Osteocyte (in vitro differentiated cells): ENCODE measurements at regions not wholly inside any gene's neighbourhood (a gene's known extent, or its start where the extent isn't known, plus 50 kb on each side); places are given as distances from the start of the nearest gene placed in this dataset.

Source experiments
- DNase-seq: peaks from one replicate; pipeline ENCODE4 v3.0.0; 2021; ENCODE audit warnings: mixed read lengths; ENCODE audit not compliant: unreplicated experiment; ENCODE audit errors: extremely low spot score
- H3K27ac Mint-ChIP-seq: one replicate; pipeline ENCODE4 v1.8.0; 2021; ENCODE audit warnings: mild to moderate bottlenecking, mixed read lengths; ENCODE audit not compliant: unreplicated experiment
- H3K27me3 Mint-ChIP-seq: one replicate; pipeline ENCODE4 v1.8.0; 2021; ENCODE audit warnings: mixed read lengths; ENCODE audit not compliant: unreplicated experiment
- H3K36me3 Mint-ChIP-seq: one replicate; pipeline ENCODE4 v1.8.0; 2021; ENCODE audit warnings: mixed read lengths; ENCODE audit not compliant: unreplicated experiment
- H3K4me1 Mint-ChIP-seq: one replicate; pipeline ENCODE4 v1.8.0; 2021; ENCODE audit warnings: mixed read lengths; ENCODE audit not compliant: unreplicated experiment
- H3K4me3 Mint-ChIP-seq: one replicate; pipeline ENCODE4 v1.8.0; 2021; ENCODE audit warnings: mild to moderate bottlenecking, moderate library complexity, mixed read lengths; ENCODE audit not compliant: unreplicated experiment
- H3K9me3 Mint-ChIP-seq: one replicate; pipeline ENCODE4 v1.8.0; 2021; ENCODE audit warnings: mixed read lengths; ENCODE audit not compliant: unreplicated experiment
- CTCF ChIP-seq: fragments of 200-600 bp; sonication (generic); IDR thresholded peaks from 2 replicates; pipeline ENCODE4 v1.5.0; 2021; ENCODE audit warnings: antibody characterized with exemption, mild to moderate bottlenecking, moderate library complexity

DNA sequence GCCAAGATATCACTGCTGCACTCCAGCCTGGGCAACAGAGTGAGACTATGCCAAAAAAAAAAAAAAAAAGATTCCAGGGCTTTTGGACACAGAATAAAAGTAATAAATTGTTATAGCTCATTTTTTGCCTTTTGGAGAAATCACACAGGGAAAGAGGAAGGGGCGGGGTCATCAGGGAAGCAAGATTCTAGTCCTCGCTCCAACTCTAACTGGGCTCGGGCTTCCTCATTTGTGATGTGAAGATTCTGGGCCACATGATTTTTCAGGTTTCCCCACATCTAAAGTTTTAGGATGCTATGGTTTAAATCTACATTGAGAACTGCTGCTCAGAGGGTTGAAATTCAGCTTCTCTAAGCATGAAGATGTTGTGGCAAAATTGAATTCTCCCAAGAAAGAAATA, 179.3 kb upstream of the PLXNA2 start:
- no peak overlapping the region for H3K4me3 Mint-ChIP-seq
- no peaks in the 10 kb centered on the region for H3K4me1 Mint-ChIP-seq
- no peak overlapping the region for H3K27ac Mint-ChIP-seq
- no peak for DNase-seq
- no peak for TF ChIP-seq CTCF
- H3K36me3 Mint-ChIP-seq = no peaks in the 10 kb centered on the region
- H3K27me3 Mint-ChIP-seq = no peaks in the 10 kb centered on the region
- no peaks in the 10 kb centered on the region for H3K9me3 Mint-ChIP-seq

- no peaks in the 10 kb centered on the region for H3K4me1 Mint-ChIP-seq
- no peaks in the 10 kb centered on the region for H3K36me3 Mint-ChIP-seq
- no peaks in the 10 kb centered on the region for H3K27me3 Mint-ChIP-seq
- DNase-seq = no peak
- TF ChIP-seq CTCF = no peak
- no peak overlapping the region for H3K27ac Mint-ChIP-seq
- H3K4me3 Mint-ChIP-seq = no peak overlapping the region
- H3K9me3 Mint-ChIP-seq = no peaks in the 10 kb centered on the region
Observed at GRCh38 chr1:208425096-208425495, 180.9 kb upstream of the PLXNA2 start.

GRCh38 chr1:208430220-208430619, 186.0 kb upstream of the PLXNA2 start:
- Mint-ChIP-seq H3K36me3 (no peaks in the 10 kb centered on the region), H3K9me3 (no peaks in the 10 kb centered on the region), H3K27ac (no peak overlapping the region), H3K27me3 (no peaks in the 10 kb centered on the region), H3K4me3 (no peak overlapping the region), H3K4me1 (no peaks in the 10 kb centered on the region)
- DNase-seq = no peak
- TF ChIP-seq CTCF = no peak

GRCh38 chr1:208431721-208432120, 187.5 kb upstream of the PLXNA2 start:
- Mint-ChIP-seq H3K27ac (no peak overlapping the region), H3K9me3 (no peaks in the 10 kb centered on the region), H3K36me3 (no peaks in the 10 kb centered on the region), H3K4me1 (no peaks in the 10 kb centered on the region), H3K4me3 (no peak overlapping the region), H3K27me3 (no peaks in the 10 kb centered on the region)
- TF ChIP-seq CTCF = no peak
- no peak for DNase-seq

- Mint-ChIP-seq H3K27ac (no peak overlapping the region), H3K27me3 (no peaks in the 10 kb centered on the region), H3K4me1 (no peaks in the 10 kb centered on the region), H3K36me3 (no peaks in the 10 kb centered on the region), H3K4me3 (no peak overlapping the region), H3K9me3 (no peaks in the 10 kb centered on the region)
- DNase-seq = no peak
- TF ChIP-seq CTCF = no peak
Observed at GRCh38 chr1:208432346-208432745, 188.2 kb upstream of the PLXNA2 start.
